ENCODE measurements at regions not wholly inside any gene's neighbourhood (a gene's known extent, or its start where the extent isn't known, plus 50 kb on each side); places are given as distances from the start of the nearest gene placed in this dataset.

GRCh38 chr1:207971331-207972219, 60.6 kb upstream of the CD34 start:
- 85% methylated on average over 9 of the region's 10 CpGs for WGBS (ENCODE audit: insufficient coverage)
- intact Hi-C loops (cut with micrococcal nuclease), result no loop called here
- Mint-ChIP-seq H3K9me3 (no peaks in the 10 kb centered on the region), H3K27ac (no peak overlapping the region), H3K27me3 (ENCODE audit: low read depth in 2 of 2) (peaks cover 22 to 40% of the 10 kb centered on the region in 2 donors), H3K36me3 (no peaks in the 10 kb centered on the region), H3K4me1 (no peaks in the 10 kb centered on the region), H3K4me3 (no peak overlapping the region)
- Histone ChIP-seq H3K27ac (ENCODE audit: low read length) (no peak overlapping the region), H3K36me3 (ENCODE audit: control insufficient read depth, insufficient read depth, low read length) (no peaks in the 10 kb centered on the region), H3K27me3 (ENCODE audit: control insufficient read depth, insufficient read depth, low read length) (no peaks in the 10 kb centered on the region), H3K4me1 (ENCODE audit: control insufficient read depth, insufficient read depth, low read length) (no peaks in the 10 kb centered on the region), H3K4me3 (ENCODE audit: low read length) (no peak overlapping the region), H3K9me3 (ENCODE audit: control insufficient read depth, insufficient read depth, low read length) (no peaks in the 10 kb centered on the region)
- TF ChIP-seq, protein P1, sequence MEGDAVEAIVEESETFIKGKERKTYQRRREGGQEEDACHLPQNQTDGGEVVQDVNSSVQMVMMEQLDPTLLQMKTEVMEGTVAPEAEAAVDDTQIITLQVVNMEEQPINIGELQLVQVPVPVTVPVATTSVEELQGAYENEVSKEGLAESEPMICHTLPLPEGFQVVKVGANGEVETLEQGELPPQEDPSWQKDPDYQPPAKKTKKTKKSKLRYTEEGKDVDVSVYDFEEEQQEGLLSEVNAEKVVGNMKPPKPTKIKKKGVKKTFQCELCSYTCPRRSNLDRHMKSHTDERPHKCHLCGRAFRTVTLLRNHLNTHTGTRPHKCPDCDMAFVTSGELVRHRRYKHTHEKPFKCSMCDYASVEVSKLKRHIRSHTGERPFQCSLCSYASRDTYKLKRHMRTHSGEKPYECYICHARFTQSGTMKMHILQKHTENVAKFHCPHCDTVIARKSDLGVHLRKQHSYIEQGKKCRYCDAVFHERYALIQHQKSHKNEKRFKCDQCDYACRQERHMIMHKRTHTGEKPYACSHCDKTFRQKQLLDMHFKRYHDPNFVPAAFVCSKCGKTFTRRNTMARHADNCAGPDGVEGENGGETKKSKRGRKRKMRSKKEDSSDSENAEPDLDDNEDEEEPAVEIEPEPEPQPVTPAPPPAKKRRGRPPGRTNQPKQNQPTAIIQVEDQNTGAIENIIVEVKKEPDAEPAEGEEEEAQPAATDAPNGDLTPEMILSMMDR (IDR thresholded peaks at IDR 0.05), result no peak
- no peak for ATAC-seq
- DNase-seq, result no peak

DNA sequence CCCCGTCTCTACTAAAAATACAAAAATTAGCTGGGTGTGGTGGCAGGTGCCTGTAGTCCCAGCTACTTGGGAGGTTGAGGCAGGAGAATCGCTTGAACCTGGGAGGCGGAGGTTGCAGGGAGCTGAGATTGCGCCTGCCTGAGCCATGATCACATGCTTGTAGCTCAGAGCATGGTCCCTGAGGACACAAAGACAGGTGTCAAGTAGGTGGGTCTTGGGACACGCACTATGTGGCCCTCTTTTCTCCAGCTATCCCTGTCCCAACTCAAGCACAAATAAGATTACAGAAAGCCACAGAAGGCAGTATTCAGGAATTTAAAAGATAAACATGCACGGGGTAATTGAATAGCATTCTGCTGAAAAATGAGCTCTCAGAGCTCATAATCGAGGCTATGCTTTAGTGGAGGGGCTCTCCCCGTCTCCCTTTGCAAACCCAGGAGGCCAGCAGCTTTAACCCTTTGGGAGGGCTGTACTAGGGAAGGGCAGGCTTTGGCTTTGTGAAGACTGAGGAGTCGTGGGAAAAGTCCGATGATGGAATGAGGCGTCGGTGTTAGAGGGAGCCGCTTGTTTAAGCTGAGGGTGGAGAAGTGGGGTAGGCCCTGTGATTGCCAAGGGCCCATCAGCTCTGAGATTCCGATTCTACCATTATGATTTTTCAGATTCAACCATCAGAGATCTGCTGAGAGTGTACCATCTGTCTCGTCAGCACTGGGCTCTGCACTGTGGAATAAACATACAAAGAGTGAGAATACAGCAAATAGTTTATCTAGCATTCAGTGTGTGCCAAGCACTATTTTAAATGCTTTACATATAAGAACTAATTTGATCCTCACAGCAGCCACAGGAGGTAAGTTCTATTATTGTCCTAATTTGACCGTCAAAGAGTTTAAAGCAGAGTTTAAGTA, 59.7 kb upstream of the CD34 start:
- Histone ChIP-seq H3K4me3 (ENCODE audit: low read length) (no peak overlapping the region), H3K27me3 (ENCODE audit: control insufficient read depth, insufficient read depth, low read length) (no peaks in the 10 kb centered on the region), H3K27ac (ENCODE audit: low read length) (no peak overlapping the region), H3K4me1 (ENCODE audit: control insufficient read depth, insufficient read depth, low read length) (no peaks in the 10 kb centered on the region), H3K9me3 (ENCODE audit: control insufficient read depth, insufficient read depth, low read length) (no peaks in the 10 kb centered on the region), H3K36me3 (ENCODE audit: control insufficient read depth, insufficient read depth, low read length) (no peaks in the 10 kb centered on the region)
- no peaks in the 10 kb centered on the region for H3K4me1 Mint-ChIP-seq
- TF ChIP-seq, protein P1 (IDR thresholded peaks at IDR 0.05), result no peak
- DNase-seq (no peak), ATAC-seq (no peak)
- 90% methylated on average over 16 of the region's 16 CpGs for WGBS (ENCODE audit: insufficient coverage)
- no peaks in the 10 kb centered on the region for H3K36me3 Mint-ChIP-seq
- intact Hi-C loops (cut with micrococcal nuclease), result no loop called here
- no peaks in the 10 kb centered on the region for H3K9me3 Mint-ChIP-seq
- peaks cover 22 to 40% of the 10 kb centered on the region in 2 donors for H3K27me3 Mint-ChIP-seq (ENCODE audit: low read depth in 2 of 2)
- no peak overlapping the region for H3K27ac Mint-ChIP-seq
- no peak overlapping the region for H3K4me3 Mint-ChIP-seq

GRCh38 chr1:207969528-207969927, 58.6 kb upstream of the CD34 start:
- Histone ChIP-seq H3K4me1 (ENCODE audit: control insufficient read depth, insufficient read depth, low read length) (no peaks in the 10 kb centered on the region), H3K36me3 (ENCODE audit: control insufficient read depth, insufficient read depth, low read length) (no peaks in the 10 kb centered on the region), H3K9me3 (ENCODE audit: control insufficient read depth, insufficient read depth, low read length) (no peaks in the 10 kb centered on the region), H3K4me3 (ENCODE audit: low read length) (no peak overlapping the region), H3K27me3 (ENCODE audit: control insufficient read depth, insufficient read depth, low read length) (no peaks in the 10 kb centered on the region), H3K27ac (ENCODE audit: low read length) (no peak overlapping the region)
- DNase-seq (no peak), ATAC-seq (no peak)
- H3K4me3 Mint-ChIP-seq, result no peak overlapping the region
- H3K4me1 Mint-ChIP-seq, result no peaks in the 10 kb centered on the region
- TF ChIP-seq, protein P1 (IDR thresholded peaks at IDR 0.05), result no peak
- WGBS (ENCODE audit: insufficient coverage), result 90% methylated on average over 1 of the region's 2 CpGs
- intact Hi-C loops (cut with micrococcal nuclease), result loop anchor here (10.0 kb wide), 1 partner anchor 175 kb away; no protein-coding TSS in a partner anchor
- no peaks in the 10 kb centered on the region for H3K36me3 Mint-ChIP-seq
- no peaks in the 10 kb centered on the region for H3K9me3 Mint-ChIP-seq
- H3K27me3 Mint-ChIP-seq (ENCODE audit: low read depth in 2 of 2), result peaks cover 22 to 40% of the 10 kb centered on the region in 2 donors
- no peak overlapping the region for H3K27ac Mint-ChIP-seq

Data from natural killer cell (primary cell).